ENCODE measurements at regions not wholly inside any gene's neighbourhood (a gene's known extent, or its start where the extent isn't known, plus 50 kb on each side); places are given as distances from the start of the nearest gene placed in this dataset.

DNA sequence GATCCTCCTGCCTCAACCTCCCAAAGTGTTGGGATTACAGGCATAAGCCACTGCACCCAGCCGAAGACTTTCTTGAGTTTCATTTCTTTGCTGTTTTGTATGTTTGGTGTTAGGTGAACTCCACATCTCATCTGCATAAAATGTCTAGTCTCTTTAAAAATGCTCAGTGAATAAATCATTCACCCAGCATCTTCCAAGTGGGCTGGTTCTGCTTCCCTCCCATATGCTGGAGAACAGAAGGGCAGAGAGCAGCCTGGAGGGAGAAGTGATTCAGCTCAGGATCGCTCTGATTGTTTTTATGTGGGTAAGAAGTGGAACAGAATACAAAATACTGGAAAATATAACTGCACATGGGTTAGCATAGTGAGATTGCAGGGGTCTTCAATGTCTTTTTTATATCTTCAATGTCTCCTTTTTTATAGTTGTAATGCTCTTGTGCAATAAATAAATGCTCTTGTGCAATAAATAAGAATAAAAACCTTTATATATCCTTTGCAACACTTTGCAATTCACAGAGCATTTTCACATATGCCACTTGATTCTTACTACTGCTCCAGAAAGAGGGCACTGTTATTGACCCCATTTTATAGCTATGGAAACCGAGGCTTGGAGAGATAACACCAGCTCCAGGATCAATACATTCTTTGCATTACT, 253.0 kb upstream of the NCKAP5 start:
- Histone ChIP-seq H3K36me3 (ENCODE audit: control insufficient read depth in 3 of 3, insufficient read depth in 2 of 3, low read depth in 1 of 3, low read length in 3 of 3) (no peaks in the 10 kb centered on the region), H3K4me1 (ENCODE audit: control insufficient read depth in 3 of 3, insufficient read depth in 2 of 3, low read depth in 1 of 3, low read length in 2 of 3) (no peaks in the 10 kb centered on the region), H3K9me3 (ENCODE audit: control insufficient read depth in 2 of 2, insufficient read depth in 1 of 2, low read depth in 1 of 2, low read length in 1 of 2) (no peaks in the 10 kb centered on the region), H3K27me3 (ENCODE audit: control insufficient read depth in 3 of 3, insufficient read depth in 3 of 3, low read length in 3 of 3) (no peaks in the 10 kb centered on the region), H3K27ac (ENCODE audit: low read depth in 1 of 3, low read length in 2 of 3) (no peak overlapping the region), H3K4me3 (ENCODE audit: low read depth in 1 of 3, low read length in 3 of 3) (no peak overlapping the region)
- FAIRE-seq, result no peak
- WGBS, 3 donors, result 61 to 74% (median 63%) methylated on average over 3 of the region's 3 CpGs
- no peak for DNase-seq

DNA sequence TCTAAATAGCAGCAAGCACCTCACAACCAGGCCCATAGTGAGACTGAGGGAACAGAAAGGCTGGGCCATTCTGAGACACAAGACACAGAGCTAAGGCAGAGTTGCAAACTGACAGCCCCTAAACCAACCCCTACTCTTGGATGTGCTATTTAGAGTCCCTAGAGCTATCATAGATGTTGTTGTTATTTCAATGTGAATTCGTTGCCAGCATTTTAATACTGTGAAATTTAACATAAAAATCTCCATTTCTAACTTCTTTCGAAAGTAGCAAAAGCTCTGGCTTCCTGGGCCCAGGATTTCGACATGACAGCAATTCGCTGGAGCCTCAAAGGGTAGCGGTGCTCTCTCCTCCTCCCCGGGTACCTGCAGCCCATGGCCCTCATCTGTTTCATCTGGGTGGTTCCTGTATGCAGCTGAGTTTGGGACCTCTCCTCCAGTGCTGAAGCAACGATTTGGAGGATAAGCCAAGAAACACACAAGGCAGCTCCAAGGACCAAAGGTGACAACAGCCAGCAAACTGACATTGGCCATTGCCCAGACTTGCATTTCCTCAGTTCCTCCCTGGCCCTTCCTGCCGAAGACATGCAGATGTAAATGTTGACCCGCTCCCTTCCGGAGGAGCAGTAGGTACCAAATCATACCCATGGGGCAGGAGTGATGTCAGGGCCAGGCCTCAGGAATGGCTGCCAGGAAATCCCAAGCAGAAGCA, 254.4 kb upstream of the NCKAP5 start:
- DNase-seq (no peak), FAIRE-seq (no peak)
- Histone ChIP-seq H3K4me1 (ENCODE audit: control insufficient read depth in 3 of 3, insufficient read depth in 2 of 3, low read depth in 1 of 3, low read length in 2 of 3) (no peaks in the 10 kb centered on the region), H3K4me3 (ENCODE audit: low read depth in 1 of 3, low read length in 3 of 3) (no peak overlapping the region), H3K27me3 (ENCODE audit: control insufficient read depth in 3 of 3, insufficient read depth in 3 of 3, low read length in 3 of 3) (no peaks in the 10 kb centered on the region), H3K9me3 (ENCODE audit: control insufficient read depth in 2 of 2, insufficient read depth in 1 of 2, low read depth in 1 of 2, low read length in 1 of 2) (no peaks in the 10 kb centered on the region), H3K27ac (ENCODE audit: low read depth in 1 of 3, low read length in 2 of 3) (no peak overlapping the region), H3K36me3 (ENCODE audit: control insufficient read depth in 3 of 3, insufficient read depth in 2 of 3, low read depth in 1 of 3, low read length in 3 of 3) (no peaks in the 10 kb centered on the region)
- 81 to 83% (median 82%) methylated on average over 10 of the region's 10 CpGs for WGBS, 3 donors

DNA sequence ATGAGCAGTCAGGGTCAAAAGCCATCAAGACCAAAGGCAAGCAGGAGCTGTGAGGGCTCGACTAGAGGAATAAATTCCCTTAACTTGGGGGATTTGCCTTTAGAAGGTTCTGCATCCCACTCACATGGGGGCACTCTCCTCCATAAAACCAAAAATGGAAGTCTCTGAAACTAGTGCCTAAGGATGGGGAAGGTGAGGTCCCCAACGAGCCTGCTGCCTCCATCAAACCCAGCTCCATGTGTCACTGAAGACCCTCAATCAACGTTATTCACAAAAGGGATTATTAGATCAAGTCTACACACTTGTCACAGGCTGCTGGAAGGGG, 254.9 kb upstream of the NCKAP5 start:
- H3K36me3 ChIP-seq (ENCODE audit: control insufficient read depth in 3 of 3, insufficient read depth in 2 of 3, low read depth in 1 of 3, low read length in 3 of 3), result no peaks in the 10 kb centered on the region
- WGBS, 3 donors, result 71 to 79% (median 74%) methylated on average over 3 of the region's 3 CpGs
- DNase-seq (no peak), FAIRE-seq (no peak)
- no peaks in the 10 kb centered on the region for H3K4me1 ChIP-seq (ENCODE audit: control insufficient read depth in 3 of 3, insufficient read depth in 2 of 3, low read depth in 1 of 3, low read length in 2 of 3)
- no peaks in the 10 kb centered on the region for H3K9me3 ChIP-seq (ENCODE audit: control insufficient read depth in 2 of 2, insufficient read depth in 1 of 2, low read depth in 1 of 2, low read length in 1 of 2)
- no peaks in the 10 kb centered on the region for H3K27me3 ChIP-seq (ENCODE audit: control insufficient read depth in 3 of 3, insufficient read depth in 3 of 3, low read length in 3 of 3)
- no peak overlapping the region for H3K27ac ChIP-seq (ENCODE audit: low read depth in 1 of 3, low read length in 2 of 3)
- no peak overlapping the region for H3K4me3 ChIP-seq (ENCODE audit: low read depth in 1 of 3, low read length in 3 of 3)

DNA sequence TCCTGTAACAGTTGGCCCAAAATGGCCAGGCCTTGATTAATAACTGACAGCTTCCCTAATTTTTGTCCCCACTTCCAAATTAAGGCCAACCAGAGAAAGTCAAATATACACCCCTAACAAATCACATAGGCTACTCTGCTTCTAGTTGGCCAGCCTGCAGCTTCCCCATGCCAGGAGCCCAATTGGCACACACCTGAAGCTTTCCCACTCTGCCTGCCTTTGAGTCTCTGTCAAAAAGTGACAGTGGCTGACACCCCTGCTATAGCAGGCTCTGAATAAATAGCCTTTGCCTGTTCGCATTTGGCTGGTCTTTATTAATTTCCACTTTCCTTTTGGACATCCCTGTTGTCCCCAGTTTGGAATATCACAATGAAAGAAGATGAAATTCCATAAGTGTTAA, 256.6 kb upstream of the NCKAP5 start:
- H3K36me3 ChIP-seq (ENCODE audit: control insufficient read depth in 3 of 3, insufficient read depth in 2 of 3, low read depth in 1 of 3, low read length in 3 of 3), result no peaks in the 10 kb centered on the region
- 89 to 93% (median 89%) methylated on average over 1 of the region's 1 CpG for WGBS, 3 donors
- H3K4me3 ChIP-seq (ENCODE audit: low read depth in 1 of 3, low read length in 3 of 3), result no peak overlapping the region
- FAIRE-seq (no peak), DNase-seq (no peak)
- no peaks in the 10 kb centered on the region for H3K27me3 ChIP-seq (ENCODE audit: control insufficient read depth in 3 of 3, insufficient read depth in 3 of 3, low read length in 3 of 3)
- H3K9me3 ChIP-seq (ENCODE audit: control insufficient read depth in 2 of 2, insufficient read depth in 1 of 2, low read depth in 1 of 2, low read length in 1 of 2), result no peaks in the 10 kb centered on the region
- H3K27ac ChIP-seq (ENCODE audit: low read depth in 1 of 3, low read length in 2 of 3), result no peak overlapping the region
- H3K4me1 ChIP-seq (ENCODE audit: control insufficient read depth in 3 of 3, insufficient read depth in 2 of 3, low read depth in 1 of 3, low read length in 2 of 3), result no peaks in the 10 kb centered on the region

DNA sequence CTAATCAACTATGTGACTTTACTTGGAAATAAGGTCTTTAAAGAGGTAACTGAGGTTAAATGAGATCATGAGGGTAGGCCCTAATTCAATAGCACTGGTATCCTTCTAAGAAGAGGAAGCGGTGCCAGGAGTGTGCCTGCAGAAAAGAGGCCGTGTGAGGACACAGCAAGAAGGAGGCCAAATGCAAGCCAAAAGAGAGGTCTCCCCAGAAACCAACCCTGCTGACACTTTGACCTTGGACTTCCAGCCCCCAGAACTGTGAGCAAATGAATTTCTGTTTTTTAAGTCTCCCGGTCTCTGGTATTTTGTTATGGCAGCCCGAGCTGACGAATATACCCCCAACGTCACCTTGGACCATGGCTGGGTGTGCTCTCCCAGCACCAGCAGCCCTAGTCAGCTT, 257.5 kb upstream of the NCKAP5 start:
- Histone ChIP-seq H3K27me3 (ENCODE audit: control insufficient read depth in 3 of 3, insufficient read depth in 3 of 3, low read length in 3 of 3) (no peaks in the 10 kb centered on the region), H3K36me3 (ENCODE audit: control insufficient read depth in 3 of 3, insufficient read depth in 2 of 3, low read depth in 1 of 3, low read length in 3 of 3) (no peaks in the 10 kb centered on the region), H3K27ac (ENCODE audit: low read depth in 1 of 3, low read length in 2 of 3) (no peak overlapping the region), H3K4me1 (ENCODE audit: control insufficient read depth in 3 of 3, insufficient read depth in 2 of 3, low read depth in 1 of 3, low read length in 2 of 3) (no peaks in the 10 kb centered on the region), H3K4me3 (ENCODE audit: low read depth in 1 of 3, low read length in 3 of 3) (no peak overlapping the region), H3K9me3 (ENCODE audit: control insufficient read depth in 2 of 2, insufficient read depth in 1 of 2, low read depth in 1 of 2, low read length in 1 of 2) (no peaks in the 10 kb centered on the region)
- WGBS, 3 donors, result 90 to 91% (median 91%) methylated on average over 6 of the region's 6 CpGs
- FAIRE-seq (no peak), DNase-seq (no peak)

DNA sequence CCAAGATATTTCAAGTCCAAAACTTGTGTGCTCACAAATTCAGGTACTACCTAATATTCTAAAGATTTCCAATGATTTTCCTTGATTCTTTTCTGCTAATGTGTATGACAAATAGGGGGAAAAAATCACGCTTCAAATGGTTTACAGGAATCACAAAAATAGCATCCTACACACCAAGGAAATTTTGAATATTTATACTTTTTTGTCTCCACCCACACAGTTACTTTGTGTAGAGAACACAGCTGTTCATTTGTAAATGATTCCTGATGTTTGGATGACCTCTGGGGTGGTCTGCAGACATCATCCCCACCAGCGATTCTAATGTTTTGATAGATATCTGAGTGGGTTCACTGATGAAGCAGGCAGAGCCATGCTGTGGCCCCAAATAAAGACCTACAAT, 260.6 kb upstream of the NCKAP5 start:
- no peaks in the 10 kb centered on the region for H3K9me3 ChIP-seq (ENCODE audit: control insufficient read depth in 2 of 2, insufficient read depth in 1 of 2, low read depth in 1 of 2, low read length in 1 of 2)
- no peak overlapping the region for H3K4me3 ChIP-seq (ENCODE audit: low read depth in 1 of 3, low read length in 3 of 3)
- H3K27me3 ChIP-seq (ENCODE audit: control insufficient read depth in 3 of 3, insufficient read depth in 3 of 3, low read length in 3 of 3), result no peaks in the 10 kb centered on the region
- DNase-seq (no peak), FAIRE-seq (no peak)
- no peaks in the 10 kb centered on the region for H3K36me3 ChIP-seq (ENCODE audit: control insufficient read depth in 3 of 3, insufficient read depth in 2 of 3, low read depth in 1 of 3, low read length in 3 of 3)
- 50 to 69% (median 53%) methylated on average over 2 of the region's 2 CpGs for WGBS, 3 donors
- no peak overlapping the region for H3K27ac ChIP-seq (ENCODE audit: low read depth in 1 of 3, low read length in 2 of 3)
- H3K4me1 ChIP-seq (ENCODE audit: control insufficient read depth in 3 of 3, insufficient read depth in 2 of 3, low read depth in 1 of 3, low read length in 2 of 3), result no peaks in the 10 kb centered on the region

DNA sequence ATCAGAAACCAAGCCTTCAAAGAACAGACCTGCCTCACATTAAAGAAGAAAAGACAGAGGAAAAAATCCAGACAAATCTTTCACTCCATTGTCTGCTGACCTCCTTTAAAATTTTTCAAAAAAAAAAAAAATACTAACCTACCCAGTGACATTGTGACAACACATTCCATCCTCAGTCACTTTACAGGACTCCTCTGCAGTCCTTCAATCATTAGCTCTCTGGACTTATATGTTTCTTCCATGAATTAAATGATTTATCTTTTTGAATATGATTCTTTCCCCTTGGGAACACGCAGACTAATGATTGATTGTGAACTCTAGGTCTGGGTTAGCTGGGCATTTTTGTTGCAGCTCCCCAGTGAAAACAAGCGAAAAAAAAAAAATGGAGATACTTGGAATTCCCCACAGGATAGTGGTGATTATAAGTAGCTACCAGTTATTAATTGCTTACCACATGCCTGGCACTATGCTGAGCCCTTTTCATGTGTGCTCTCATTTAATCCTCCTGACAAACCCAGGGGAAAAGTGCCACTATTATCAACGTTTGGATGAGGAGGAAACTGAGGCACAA, 261.3 kb upstream of the NCKAP5 start:
- WGBS, 3 donors, result 25 to 60% (median 44%) methylated on average over 3 of the region's 3 CpGs
- H3K27ac ChIP-seq (ENCODE audit: low read depth in 1 of 3, low read length in 2 of 3), result no peak overlapping the region

DNA sequence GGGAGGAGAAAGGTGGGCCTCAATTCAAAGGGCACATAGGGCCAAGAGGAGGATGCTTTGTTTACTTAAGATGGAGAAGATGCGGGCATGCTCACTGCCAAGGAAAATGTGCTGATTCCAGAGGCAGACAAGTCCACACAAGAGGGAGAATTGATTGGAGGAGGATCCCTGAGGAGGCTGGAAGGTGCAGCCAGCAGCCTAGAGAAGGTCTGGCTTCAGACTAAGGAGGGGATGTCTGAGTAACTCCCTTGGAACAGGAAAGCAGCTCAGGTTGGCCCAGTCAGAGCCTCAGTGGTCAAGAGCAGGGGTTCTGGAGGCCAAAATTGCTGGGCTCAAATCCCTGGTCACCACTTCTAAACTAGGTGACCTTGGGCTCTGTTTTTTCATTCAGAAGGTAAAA, 265.5 kb upstream of the NCKAP5 start:
- Histone ChIP-seq H3K4me3 (ENCODE audit: low read depth in 1 of 3, low read length in 3 of 3) (no peak overlapping the region), H3K36me3 (ENCODE audit: control insufficient read depth in 3 of 3, insufficient read depth in 2 of 3, low read depth in 1 of 3, low read length in 3 of 3) (no peaks in the 10 kb centered on the region), H3K4me1 (ENCODE audit: control insufficient read depth in 3 of 3, insufficient read depth in 2 of 3, low read depth in 1 of 3, low read length in 2 of 3) (no peaks in the 10 kb centered on the region), H3K27ac (ENCODE audit: low read depth in 1 of 3, low read length in 2 of 3) (no peak overlapping the region), H3K27me3 (ENCODE audit: control insufficient read depth in 3 of 3, insufficient read depth in 3 of 3, low read length in 3 of 3) (no peaks in the 10 kb centered on the region), H3K9me3 (ENCODE audit: control insufficient read depth in 2 of 2, insufficient read depth in 1 of 2, low read depth in 1 of 2, low read length in 1 of 2) (peaks cover 0 to 5% of the 10 kb centered on the region in 2 donors)
- no peak for DNase-seq
- no peak for FAIRE-seq
- WGBS, 3 donors, result 65 to 88% (median 86%) methylated on average over 1 of the region's 1 CpG

More for the DNA sequence above, 261.3 kb upstream of the NCKAP5 start:
- Histone ChIP-seq H3K27me3 (ENCODE audit: control insufficient read depth in 3 of 3, insufficient read depth in 3 of 3, low read length in 3 of 3) (no peaks in the 10 kb centered on the region), H3K36me3 (ENCODE audit: control insufficient read depth in 3 of 3, insufficient read depth in 2 of 3, low read depth in 1 of 3, low read length in 3 of 3) (no peaks in the 10 kb centered on the region), H3K4me1 (ENCODE audit: control insufficient read depth in 3 of 3, insufficient read depth in 2 of 3, low read depth in 1 of 3, low read length in 2 of 3) (no peaks in the 10 kb centered on the region), H3K9me3 (ENCODE audit: control insufficient read depth in 2 of 2, insufficient read depth in 1 of 2, low read depth in 1 of 2, low read length in 1 of 2) (no peaks in the 10 kb centered on the region), H3K4me3 (ENCODE audit: low read depth in 1 of 3, low read length in 3 of 3) (no peak overlapping the region)
- FAIRE-seq (no peak), DNase-seq (no peak)
